HG03045 (cell line): ENCODE measurements at regions not wholly inside any gene's neighbourhood (a gene's known extent, or its start where the extent isn't known, plus 50 kb on each side); places are given as distances from the start of the nearest gene placed in this dataset.

ENCODE experiments used
- ATAC-seq: cut with Tn5 transposase; IDR thresholded peaks from one replicate; pipeline ENCODE4 v1.9.1; 2021; ENCODE audit warnings: mild to moderate bottlenecking, moderate library complexity; ENCODE audit not compliant: unreplicated experiment

- no peak for ATAC-seq
These were observed 57.9 kb upstream of the EXOC6 start for GRCh38 chr10:92790440-92790839.

DNA sequence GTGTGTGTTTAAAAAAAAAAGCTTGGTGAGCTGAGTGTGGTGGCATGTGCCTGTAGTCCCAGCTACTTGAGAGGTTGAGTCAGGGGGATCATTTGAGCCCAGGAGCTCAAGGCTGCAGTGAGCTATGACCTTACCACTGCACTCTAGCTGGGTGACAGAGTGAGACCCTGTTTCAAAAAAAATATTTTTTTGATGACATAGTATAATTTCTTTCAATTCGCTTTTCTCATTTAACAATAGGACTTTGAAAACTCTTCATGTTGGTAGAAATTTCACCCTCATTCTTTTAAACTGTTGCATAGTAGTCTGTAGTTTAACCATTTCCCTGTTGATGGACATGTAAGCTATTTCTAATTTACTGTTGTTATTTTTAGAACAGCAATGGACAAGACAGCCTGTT is 55.7 kb upstream of the EXOC6 start:
- no peak for ATAC-seq
